HG03565 (cell line): ENCODE measurements at regions not wholly inside any gene's neighbourhood (a gene's known extent, or its start where the extent isn't known, plus 50 kb on each side); places are given as distances from the start of the nearest gene placed in this dataset.

ENCODE experiments used
- ATAC-seq: cut with Tn5 transposase; IDR thresholded peaks from one replicate; pipeline ENCODE4 v1.9.1; 2021; ENCODE audit warnings: mild to moderate bottlenecking, moderate library complexity; ENCODE audit not compliant: unreplicated experiment

DNA sequence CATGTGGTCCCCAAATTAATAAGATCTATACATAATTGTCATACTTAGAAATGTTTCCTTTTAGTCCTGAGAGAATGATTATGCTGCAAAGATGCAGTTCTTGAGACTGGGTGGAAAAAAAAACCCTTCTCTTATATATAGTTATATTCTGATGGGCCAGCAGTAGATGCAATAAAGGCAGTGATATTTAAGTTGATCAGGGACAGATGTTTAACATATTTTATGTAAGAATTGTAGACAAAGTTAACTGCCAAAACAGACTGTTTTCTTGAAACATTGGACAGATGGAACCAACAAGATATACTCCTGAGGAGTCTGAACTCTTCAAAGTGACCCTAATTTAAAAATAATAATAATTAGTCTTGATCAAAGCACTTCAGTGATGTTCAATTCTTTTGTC lies 172.0 kb upstream of the LRIG1 start:
- no peak for ATAC-seq

- ATAC-seq, result no peak
These were observed 172.5 kb upstream of the LRIG1 start for GRCh38 chr3:66673293-66673692.

DNA sequence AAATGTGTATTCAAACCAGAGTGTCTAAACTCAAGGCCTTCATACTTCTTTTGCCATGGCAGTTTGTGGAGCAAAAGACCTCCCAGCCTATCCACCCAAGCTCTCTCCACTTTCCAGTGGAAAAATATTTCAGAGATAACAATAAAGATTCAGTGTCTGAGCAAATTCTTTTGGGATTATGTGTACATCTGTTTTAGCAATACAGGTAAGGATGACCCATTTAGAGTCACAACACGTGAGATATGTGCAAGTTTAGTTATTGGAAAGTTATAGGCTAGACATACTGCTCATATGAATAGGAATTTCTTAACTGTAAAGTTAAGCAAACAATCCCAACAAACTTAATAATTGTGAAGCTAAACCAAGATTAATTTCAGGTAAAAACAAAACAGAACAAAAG lies 174.5 kb upstream of the LRIG1 start:
- no peak for ATAC-seq

DNA sequence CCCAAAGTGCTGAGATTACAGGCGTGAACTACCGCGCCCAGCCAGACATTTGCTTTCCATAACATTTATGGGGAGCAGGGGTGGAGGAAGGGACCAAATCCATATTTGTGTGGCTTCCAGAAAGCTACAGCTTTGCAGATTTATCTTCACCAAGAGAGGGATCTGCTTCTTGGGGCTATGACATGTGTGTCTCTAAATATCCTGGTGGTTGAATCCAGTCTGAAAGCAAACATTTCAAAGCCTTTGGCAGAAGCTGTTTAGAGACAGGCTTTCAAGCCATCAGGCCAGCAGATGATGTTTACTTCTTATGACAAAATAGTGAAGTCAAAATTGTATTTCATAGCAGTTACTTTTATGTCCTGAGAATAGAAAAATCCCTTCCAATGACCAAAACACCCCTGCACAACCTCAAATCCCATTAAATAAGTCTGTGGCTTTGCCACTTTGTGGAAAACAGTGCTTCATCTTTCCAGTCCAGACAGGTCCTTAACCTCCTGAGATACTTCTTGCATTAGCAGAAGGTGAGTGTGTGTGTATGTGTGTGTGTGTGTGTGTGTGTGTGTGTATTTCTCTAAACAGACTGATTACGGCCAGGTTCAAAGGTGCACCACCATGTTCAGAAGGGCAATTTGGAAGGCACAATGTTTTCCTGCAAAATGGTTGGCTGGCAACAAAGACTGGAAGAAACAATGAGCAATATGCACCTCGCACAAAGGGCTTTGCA lies 191.4 kb upstream of the LRIG1 start:
- ATAC-seq, result no peak

DNA sequence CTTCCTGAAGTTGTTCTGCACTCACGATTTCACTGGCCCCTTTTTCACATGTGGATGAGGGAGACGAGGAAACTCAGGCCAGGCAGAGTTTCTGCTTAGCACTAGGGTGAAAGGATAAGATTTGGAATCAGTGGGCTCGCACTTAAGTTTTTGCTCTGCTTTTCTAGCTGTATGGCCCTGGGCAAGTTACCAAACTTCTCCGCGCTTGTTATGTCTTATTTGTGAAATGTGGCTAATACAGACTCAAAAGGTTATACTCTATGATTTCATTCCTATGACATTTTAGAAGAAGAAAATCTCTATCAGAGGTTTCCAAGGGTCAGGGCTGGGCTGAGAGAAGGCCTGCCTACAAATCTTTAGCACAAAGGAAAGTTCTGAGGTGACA lies 191.9 kb upstream of the LRIG1 start:
- ATAC-seq, result no peak

- ATAC-seq, result no peak
These were observed 192.7 kb upstream of the LRIG1 start for GRCh38 chr3:66693461-66694031.

- ATAC-seq, result no peak
These were observed 201.3 kb upstream of the LRIG1 start for GRCh38 chr3:66702126-66702525.

- ATAC-seq, result no peak
These were observed 202.7 kb upstream of the LRIG1 start for GRCh38 chr3:66703501-66703900.

GRCh38 chr3:66705076-66705475 lies 204.3 kb upstream of the LRIG1 start:
- no peak for ATAC-seq

DNA sequence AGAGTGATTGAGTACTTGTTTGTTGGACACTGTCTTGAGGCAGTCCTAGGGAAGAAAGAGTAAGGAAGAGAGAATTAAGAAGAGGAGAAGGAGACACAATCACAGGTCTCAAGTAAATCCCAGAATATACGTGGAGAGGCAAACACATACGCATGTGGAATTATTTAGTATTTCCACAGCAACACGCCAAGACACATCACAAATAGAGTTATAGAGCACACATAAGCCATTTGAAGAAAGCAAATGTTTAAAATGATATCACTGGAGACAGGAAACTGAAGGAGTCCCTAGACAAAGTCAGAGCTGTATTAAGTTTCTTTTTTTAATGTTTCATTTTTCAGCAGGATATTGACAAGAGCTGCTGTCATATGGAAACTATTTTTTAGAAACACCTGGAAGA lies 206.1 kb upstream of the LRIG1 start:
- ATAC-seq, result no peak

- ATAC-seq, result no peak
These were observed 208.7 kb upstream of the LRIG1 start for GRCh38 chr3:66709532-66709931.

- no peak for ATAC-seq
These were observed 211.4 kb upstream of the LRIG1 start for GRCh38 chr3:66712210-66712609.

DNA sequence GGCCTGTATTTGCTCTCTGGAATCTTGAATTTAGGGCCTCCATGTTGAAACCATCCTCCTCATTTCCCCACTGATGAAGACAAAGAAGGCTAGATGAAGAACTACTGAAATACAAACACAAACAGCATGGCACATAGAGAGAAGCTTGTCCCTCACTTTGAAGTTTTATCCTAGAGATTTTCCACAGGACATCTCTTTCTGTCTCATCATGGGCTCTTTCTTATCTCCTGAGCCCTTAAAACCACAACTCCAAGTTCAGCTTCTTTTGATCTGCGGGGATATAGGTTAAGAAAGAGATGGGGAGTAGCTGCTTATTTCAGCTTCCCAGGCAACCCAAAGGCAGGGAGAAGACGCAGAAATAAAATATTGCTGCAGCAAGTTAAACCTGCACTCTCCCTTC lies 213.1 kb upstream of the LRIG1 start:
- ATAC-seq, result no peak

DNA sequence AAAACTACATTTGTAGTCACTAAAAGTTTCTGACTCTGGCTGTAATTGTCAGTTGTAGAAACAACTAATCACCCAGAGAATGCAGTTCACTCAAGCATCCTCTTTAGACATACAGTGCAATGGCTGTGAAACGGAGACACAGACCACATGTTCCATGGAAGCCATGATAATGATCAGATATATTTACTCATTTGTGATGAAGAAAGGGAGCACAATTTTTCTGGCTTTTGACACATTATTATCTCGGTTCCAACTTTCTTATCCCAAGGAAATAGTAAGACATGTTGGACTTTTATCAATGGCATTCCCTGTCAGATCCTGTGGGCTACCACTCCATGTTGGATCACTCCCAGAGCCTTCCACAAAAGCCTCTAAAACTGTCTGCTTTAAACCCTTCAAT lies 215.0 kb upstream of the LRIG1 start:
- ATAC-seq, result no peak

DNA sequence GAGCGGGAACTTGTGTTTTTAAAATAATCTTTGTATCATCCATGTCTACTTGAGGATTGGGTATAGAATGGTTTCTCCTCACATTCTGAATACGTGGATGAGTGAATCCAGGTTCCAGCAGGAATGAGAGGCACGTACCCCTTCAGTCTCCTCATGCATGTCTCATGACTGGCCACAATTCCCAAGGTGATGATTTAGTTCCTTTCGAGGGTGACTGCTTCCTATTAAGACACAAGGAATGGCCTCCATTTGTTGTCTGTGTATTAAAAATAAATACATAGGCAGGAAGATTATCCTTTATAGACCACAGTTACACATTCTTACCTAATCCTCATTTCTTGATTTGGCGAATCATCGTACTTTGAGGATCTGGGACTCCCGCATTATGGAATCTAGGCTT lies 217.0 kb upstream of the LRIG1 start:
- no peak for ATAC-seq

DNA sequence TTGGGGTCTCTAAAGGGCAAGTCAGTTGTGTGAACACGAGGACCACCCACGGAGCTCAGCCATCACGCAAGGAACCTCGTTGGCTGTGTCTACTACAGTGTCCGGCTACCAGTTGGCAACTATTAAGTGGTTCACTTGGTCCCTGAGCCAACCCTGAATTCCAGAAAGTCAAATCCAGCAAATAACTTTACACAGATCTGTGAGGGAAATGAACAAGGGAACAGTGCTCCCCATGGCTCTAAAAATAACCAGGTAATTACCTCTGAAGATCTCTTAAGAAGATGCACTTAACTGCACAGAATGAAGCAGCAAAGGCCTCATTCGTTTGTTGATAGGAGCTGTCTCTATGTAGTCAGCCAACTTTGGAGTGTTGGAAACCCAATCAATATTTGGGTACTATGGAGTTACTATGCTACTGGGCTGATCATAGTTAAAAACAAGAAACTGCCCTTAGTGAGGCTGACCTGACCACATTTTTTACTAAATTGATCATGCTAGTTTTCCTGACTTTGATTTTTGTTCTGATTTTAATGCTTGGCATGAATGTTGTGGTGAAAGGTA lies 219.1 kb upstream of the LRIG1 start:
- ATAC-seq, result no peak

GRCh38 chr3:66720508-66720907 lies 219.7 kb upstream of the LRIG1 start:
- ATAC-seq, result no peak

- no peak for ATAC-seq
These were observed 221.9 kb upstream of the LRIG1 start for GRCh38 chr3:66722675-66723074.

- no peak for ATAC-seq
These were observed 222.4 kb upstream of the LRIG1 start for GRCh38 chr3:66723231-66723630.

DNA sequence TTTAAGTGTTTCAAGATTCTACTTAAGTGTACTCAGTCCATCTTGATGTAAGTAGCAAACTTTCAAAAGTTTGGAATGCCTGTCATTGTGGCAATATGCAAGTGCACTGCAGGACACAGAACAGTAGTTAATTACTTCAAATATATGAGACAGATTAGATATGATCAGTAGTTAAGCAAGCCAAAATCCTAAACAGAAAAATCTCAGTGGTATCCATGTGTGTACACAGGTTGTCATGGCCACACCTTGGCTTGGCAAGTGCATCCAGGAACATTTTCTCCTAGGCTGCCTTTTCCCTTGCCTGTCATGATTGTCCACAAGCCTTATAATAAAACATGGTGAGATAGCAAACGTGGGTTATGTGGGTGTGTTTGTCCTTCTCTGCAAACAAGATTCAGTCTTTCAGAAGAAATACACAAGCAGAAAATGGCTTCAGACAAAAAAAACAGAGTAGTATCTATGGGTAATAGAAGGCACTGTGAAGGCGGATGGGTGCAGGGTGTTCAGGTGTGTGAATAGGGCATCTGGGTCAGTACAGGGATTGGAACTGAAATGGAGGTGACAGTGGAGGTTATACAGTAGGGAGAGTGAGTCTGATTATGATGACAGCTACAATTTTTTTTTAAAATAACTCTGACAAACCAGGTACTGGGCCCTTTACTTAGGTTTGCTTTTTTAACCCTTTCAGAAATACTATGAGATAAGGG lies 229.0 kb upstream of the LRIG1 start:
- ATAC-seq, result no peak

- no peak for ATAC-seq
These were observed 238.0 kb upstream of the LRIG1 start for GRCh38 chr3:66738625-66739365.
